ENCODE measurements at regions not wholly inside any gene's neighbourhood (a gene's known extent, or its start where the extent isn't known, plus 50 kb on each side); places are given as distances from the start of the nearest gene placed in this dataset.

DNA sequence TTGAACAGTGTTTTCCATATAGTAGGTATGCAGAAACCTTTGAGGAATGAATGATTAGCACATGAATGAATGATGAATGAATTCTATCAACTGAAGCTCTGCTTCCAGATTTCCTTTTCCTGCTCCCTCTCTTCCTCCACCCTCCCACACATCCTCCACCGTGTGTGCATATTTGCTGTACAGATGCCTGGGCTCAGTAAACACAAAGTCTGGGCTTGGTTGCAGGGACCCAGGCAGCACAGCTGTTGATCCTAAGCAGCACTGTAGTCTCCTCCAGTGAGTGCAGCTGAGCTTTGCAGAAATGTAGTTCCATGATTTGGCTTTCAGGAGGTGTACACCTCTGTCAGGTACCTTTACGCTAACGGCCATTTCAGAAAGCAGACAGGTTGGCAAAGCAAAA lies 611.7 kb downstream of the NUF2 start:
- Histone ChIP-seq H3K9me3 (ENCODE audit: control insufficient read depth, insufficient read depth, low read length) (no peaks in the 10 kb centered on the region), H2BK5ac (ENCODE audit: low read depth, low read length, poor library complexity, severe bottlenecking) (no peak overlapping the region), H3K18ac (ENCODE audit: low read depth, low read length) (no peak overlapping the region), H2AK5ac (ENCODE audit: low read depth, low read length) (no peak overlapping the region), H3K4me1 (ENCODE audit: control insufficient read depth, insufficient read depth, low read length) (no peaks in the 10 kb centered on the region), H4K91ac (ENCODE audit: insufficient read depth, low read depth, low read length) (no peak overlapping the region), H4K8ac (ENCODE audit: low read depth in 2 of 2, low read length in 2 of 2) (no peak overlapping the region), H3K9me1 (ENCODE audit: insufficient read depth, low read length) (no peaks in the 10 kb centered on the region), H2BK20ac (ENCODE audit: low read depth, low read length) (no peak overlapping the region), H3K14ac (replicated peaks; ENCODE audit: low read depth, low read length) (no peak overlapping the region), H4K20me1 (ENCODE audit: insufficient read depth, low read length) (no peaks in the 10 kb centered on the region), H3K9ac (ENCODE audit: low read depth, low read length) (no peak overlapping the region), H2AK9ac (replicated peaks; ENCODE audit: low read depth, low read length, poor library complexity) (no peak overlapping the region), H2BK15ac (ENCODE audit: low read depth, low read length) (no peak overlapping the region), H3K4ac (ENCODE audit: low read depth, low read length) (no peak overlapping the region), H3K4me3 (ENCODE audit: insufficient read depth, low read depth, low read length) (no peak overlapping the region), H3K36me3 (ENCODE audit: control insufficient read depth, insufficient read depth, low read length) (no peaks in the 10 kb centered on the region), H4K5ac (ENCODE audit: low read depth, low read length) (no peak overlapping the region), H3K27me3 (ENCODE audit: control insufficient read depth, insufficient read depth, low read length) (no peaks in the 10 kb centered on the region), H3K23ac (ENCODE audit: low read depth, low read length) (no peak overlapping the region), H3K4me2 (ENCODE audit: low read depth, low read length) (no peak overlapping the region), H2AFZ (replicated peaks; ENCODE audit: low read length, poor library complexity) (no peak overlapping the region), H2BK120ac (ENCODE audit: low read depth, low read length) (no peak overlapping the region), H3K79me1 (ENCODE audit: low read depth in 1 of 2, low read length in 2 of 2) (no peaks in the 10 kb centered on the region), H3K27ac (ENCODE audit: insufficient read depth, low read length) (no peak overlapping the region), H3K56ac (ENCODE audit: extremely low read depth, insufficient read depth, low read length) (no peak overlapping the region)
- ChIA-PET POLR2A (ENCODE audit: unreplicated experiment) (no interaction called here), CTCF (no interaction called here)
- ATAC-seq (ENCODE audit: low read depth): no peak
- DNase-seq: no peak
- dilution Hi-C loops (cut with HindIII; ENCODE audit: low sequenced_read_pairs, unreplicated experiment): no loop called here
- no TSS peak for BruUV-seq (replicated peaks)
- TF ChIP-seq MAFK (IDR thresholded peaks at IDR 0.05; ENCODE audit: low read depth, low read length) (no peak), CHD1 (IDR thresholded peaks at IDR 0.05; ENCODE audit: low read depth, low read length) (no peak), RCOR1 (IDR thresholded peaks at IDR 0.05; ENCODE audit: insufficient replicate concordance, low read length) (no peak)
- in situ Hi-C loops (cut with MboI; ENCODE audit: low sequenced_read_pairs): no loop called here
- no CpG with 5 or more reads among the region's 3 CpGs for WGBS, 2 experiments (ENCODE audit: extremely low coverage in 2 of 2, insufficient read length in 1 of 2)
- intact Hi-C loops (cut with micrococcal nuclease): no loop called here

Measured in IMR-90 (cell line).